Loucy (cell line): ENCODE measurements at regions not wholly inside any gene's neighbourhood (a gene's known extent, or its start where the extent isn't known, plus 50 kb on each side); places are given as distances from the start of the nearest gene placed in this dataset.

Experiments used
- EZH2phosphoT487 ChIP-seq: fragments of 200-600 bp; IDR thresholded peaks from 2 replicates; pipeline ENCODE4 v1.6.1; 2018; ENCODE audit warnings: antibody characterized with exemption, mild to moderate bottlenecking, moderate library complexity, borderline replicate concordance
- TF ChIP-seq, protein P1 (sequence below): fragments of 200-600 bp; sonication (generic); conservative IDR thresholded peaks from 2 replicates; pipeline ENCODE4 v1.5.1; 2014; ENCODE audit warnings: mild to moderate bottlenecking, antibody characterized with exemption, low read length

DNA sequence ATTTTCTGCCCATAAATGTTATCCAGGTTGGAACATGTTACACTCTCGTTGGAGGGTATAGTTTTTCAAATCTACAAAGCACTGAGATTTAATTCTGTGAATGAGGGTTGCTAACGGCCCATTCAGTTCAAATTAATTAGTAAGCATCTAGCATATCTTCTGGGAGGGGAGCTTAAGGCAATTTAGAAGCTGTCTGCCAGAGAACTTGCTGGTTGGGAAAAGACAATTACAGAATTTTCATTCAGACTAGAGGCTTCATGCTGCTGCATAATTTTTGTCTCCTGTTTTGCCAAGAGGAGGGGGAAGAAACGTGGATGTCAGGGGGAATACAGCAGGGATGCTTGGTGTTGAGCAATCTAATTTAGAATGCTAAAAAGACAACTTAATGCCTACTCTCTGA is 268.3 kb upstream of the FAM83B start:
- TF ChIP-seq, protein P1, sequence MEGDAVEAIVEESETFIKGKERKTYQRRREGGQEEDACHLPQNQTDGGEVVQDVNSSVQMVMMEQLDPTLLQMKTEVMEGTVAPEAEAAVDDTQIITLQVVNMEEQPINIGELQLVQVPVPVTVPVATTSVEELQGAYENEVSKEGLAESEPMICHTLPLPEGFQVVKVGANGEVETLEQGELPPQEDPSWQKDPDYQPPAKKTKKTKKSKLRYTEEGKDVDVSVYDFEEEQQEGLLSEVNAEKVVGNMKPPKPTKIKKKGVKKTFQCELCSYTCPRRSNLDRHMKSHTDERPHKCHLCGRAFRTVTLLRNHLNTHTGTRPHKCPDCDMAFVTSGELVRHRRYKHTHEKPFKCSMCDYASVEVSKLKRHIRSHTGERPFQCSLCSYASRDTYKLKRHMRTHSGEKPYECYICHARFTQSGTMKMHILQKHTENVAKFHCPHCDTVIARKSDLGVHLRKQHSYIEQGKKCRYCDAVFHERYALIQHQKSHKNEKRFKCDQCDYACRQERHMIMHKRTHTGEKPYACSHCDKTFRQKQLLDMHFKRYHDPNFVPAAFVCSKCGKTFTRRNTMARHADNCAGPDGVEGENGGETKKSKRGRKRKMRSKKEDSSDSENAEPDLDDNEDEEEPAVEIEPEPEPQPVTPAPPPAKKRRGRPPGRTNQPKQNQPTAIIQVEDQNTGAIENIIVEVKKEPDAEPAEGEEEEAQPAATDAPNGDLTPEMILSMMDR: no peak
- no peak for TF ChIP-seq EZH2phosphoT487
